HEK293 (cell line): ENCODE measurements at regions not wholly inside any gene's neighbourhood (a gene's known extent, or its start where the extent isn't known, plus 50 kb on each side); places are given as distances from the start of the nearest gene placed in this dataset.

Experiments used
- CTCF ChIP-seq: fragments of 450-650 bp; formaldehyde crosslinking; IDR thresholded peaks from 2 replicates; pipeline ENCODE4 v1.5.1; 2016; ENCODE audit warnings: missing biosample characterization, missing genetic modification characterization
- REST ChIP-seq: fragments of 450-650 bp; formaldehyde crosslinking; IDR thresholded peaks from 2 replicates; pipeline ENCODE4 v1.5.1; 2016; ENCODE audit warnings: missing biosample characterization, missing genetic modification characterization
- SP2 ChIP-seq: fragments of 450-650 bp; formaldehyde crosslinking; IDR thresholded peaks from 2 replicates; pipeline ENCODE4 v1.5.1; 2016; ENCODE audit warnings: missing biosample characterization, missing genetic modification characterization
- ZBTB21 ChIP-seq: fragments of 450-650 bp; formaldehyde crosslinking; IDR thresholded peaks from 2 replicates; pipeline ENCODE4 v1.5.1; 2017; ENCODE audit warnings: missing biosample characterization, missing genetic modification characterization
- ZNF10 ChIP-seq: fragments of 450-650 bp; formaldehyde crosslinking; IDR thresholded peaks from 2 replicates; pipeline ENCODE4 v1.5.1; 2017; ENCODE audit warnings: missing biosample characterization, missing genetic modification characterization
- ZNF561 ChIP-seq: fragments of 450-650 bp; IDR thresholded peaks from 2 replicates; pipeline ENCODE4 v1.5.1; 2018; ENCODE audit warnings: missing biosample characterization, missing genetic modification characterization, borderline replicate concordance

- TF ChIP-seq ZNF561 (tag by site-specific recombination) (no peak), CTCF (tag by site-specific recombination) (no peak), ZNF10 (tag by site-specific recombination) (no peak), SP2 (tag by site-specific recombination) (no peak), ZBTB21 (tag by site-specific recombination) (no peak), REST (tag by site-specific recombination) (no peak)
Observed at GRCh38 chr6:144882425-144882824, 597.3 kb downstream of the UTRN start.
